ENCODE measurements at regions not wholly inside any gene's neighbourhood (a gene's known extent, or its start where the extent isn't known, plus 50 kb on each side); places are given as distances from the start of the nearest gene placed in this dataset.

GRCh38 chr7:149379625-149380024, 81.2 kb downstream of the ZNF777 start:
- H3K79me2 ChIP-seq (ENCODE audit: insufficient read depth, low read length), result no peaks in the 10 kb centered on the region
- Mint-ChIP-seq H3K4me1 (no peaks in the 10 kb centered on the region), H3K36me3 (no peaks in the 10 kb centered on the region), H3K4me3 (no peak overlapping the region), H3K27me3 (ENCODE audit: low read depth in 3 of 3) (peaks cover 0 to 4% (median 2%) of the 10 kb centered on the region in 3 donors), H3K27ac (no peak overlapping the region), H3K9me3 (peaks cover 15 to 51% (median 28%) of the 10 kb centered on the region in 7 donors)
- no peak overlapping the region for H3K4me2 ChIP-seq (replicated peaks; ENCODE audit: extremely low read depth, low read length, poor library complexity, severe bottlenecking)
- no peak for TF ChIP-seq CTCF (IDR thresholded peaks at IDR 0.05)
- H3K4me3 ChIP-seq (replicated peaks in 1 of 3; ENCODE audit: low read depth in 2 of 3, low read length in 3 of 3), result no peak overlapping the region
- peaks cover 0 to 2% of the 10 kb centered on the region in 2 donors for H3K27me3 ChIP-seq (ENCODE audit: control insufficient read depth in 2 of 2, insufficient read depth in 2 of 2, low read length in 2 of 2)
- intact Hi-C loops (cut with micrococcal nuclease), result no loop called here
- H3K9ac ChIP-seq (ENCODE audit: insufficient read depth, low read length, poor library complexity, severe bottlenecking), result no peak overlapping the region
- no peak overlapping the region for H2AFZ ChIP-seq (ENCODE audit: insufficient read depth, low read depth, low read length, poor library complexity, severe bottlenecking)
- no peak for DNase-seq
- peaks cover 18 to 40% of the 10 kb centered on the region in 2 donors for H3K9me3 ChIP-seq (replicated peaks in 1 of 2; ENCODE audit: control insufficient read depth in 1 of 2, insufficient read depth in 1 of 2, low read length in 2 of 2)
- H3K36me3 ChIP-seq (replicated peaks in 1 of 2; ENCODE audit: control insufficient read depth in 1 of 2, insufficient read depth in 2 of 2, low read length in 2 of 2), result no peaks in the 10 kb centered on the region
- H4K20me1 ChIP-seq (ENCODE audit: insufficient read depth, low read length), result no peaks in the 10 kb centered on the region
- H3K4me1 ChIP-seq (ENCODE audit: control insufficient read depth in 1 of 2, insufficient read depth in 2 of 2, low read length in 2 of 2), result no peaks in the 10 kb centered on the region
- no CpG with 5 or more reads among the region's 1 CpG for WGBS (ENCODE audit: insufficient coverage)
- H3K27ac ChIP-seq (ENCODE audit: low read depth in 1 of 2, low read length in 2 of 2), result no peak overlapping the region

GRCh38 chr7:149381245-149381644, 79.6 kb downstream of the ZNF777 start:
- no peak overlapping the region for H2AFZ ChIP-seq (ENCODE audit: insufficient read depth, low read depth, low read length, poor library complexity, severe bottlenecking)
- no peak overlapping the region for H3K4me2 ChIP-seq (replicated peaks; ENCODE audit: extremely low read depth, low read length, poor library complexity, severe bottlenecking)
- H3K9ac ChIP-seq (ENCODE audit: insufficient read depth, low read length, poor library complexity, severe bottlenecking), result no peak overlapping the region
- no peak overlapping the region for H3K4me3 ChIP-seq (replicated peaks in 1 of 3; ENCODE audit: low read depth in 2 of 3, low read length in 3 of 3)
- no peaks in the 10 kb centered on the region for H3K36me3 ChIP-seq (replicated peaks in 1 of 2; ENCODE audit: control insufficient read depth in 1 of 2, insufficient read depth in 2 of 2, low read length in 2 of 2)
- no peak for DNase-seq
- intact Hi-C loops (cut with micrococcal nuclease), result no loop called here
- H3K27me3 ChIP-seq (ENCODE audit: control insufficient read depth in 2 of 2, insufficient read depth in 2 of 2, low read length in 2 of 2), result peaks cover 0 to 2% of the 10 kb centered on the region in 2 donors
- no peaks in the 10 kb centered on the region for H3K4me1 ChIP-seq (ENCODE audit: control insufficient read depth in 1 of 2, insufficient read depth in 2 of 2, low read length in 2 of 2)
- Mint-ChIP-seq H3K4me3 (no peak overlapping the region), H3K9me3 (peaks cover 19 to 54% (median 28%) of the 10 kb centered on the region in 7 donors), H3K27me3 (ENCODE audit: low read depth in 3 of 3) (peaks cover 0 to 8% (median 3%) of the 10 kb centered on the region in 3 donors), H3K36me3 (no peaks in the 10 kb centered on the region), H3K27ac (no peak overlapping the region), H3K4me1 (no peaks in the 10 kb centered on the region)
- no peak overlapping the region for H3K27ac ChIP-seq (ENCODE audit: low read depth in 1 of 2, low read length in 2 of 2)
- H4K20me1 ChIP-seq (ENCODE audit: insufficient read depth, low read length), result no peaks in the 10 kb centered on the region
- 95% methylated on average over 2 of the region's 2 CpGs for WGBS (ENCODE audit: insufficient coverage)
- no peak for TF ChIP-seq CTCF (IDR thresholded peaks at IDR 0.05)
- peaks cover 18 to 40% of the 10 kb centered on the region in 2 donors for H3K9me3 ChIP-seq (replicated peaks in 1 of 2; ENCODE audit: control insufficient read depth in 1 of 2, insufficient read depth in 1 of 2, low read length in 2 of 2)
- no peaks in the 10 kb centered on the region for H3K79me2 ChIP-seq (ENCODE audit: insufficient read depth, low read length)

Measured in CD14-positive monocyte (primary cell).